ENCODE measurements at regions not wholly inside any gene's neighbourhood (a gene's known extent, or its start where the extent isn't known, plus 50 kb on each side); places are given as distances from the start of the nearest gene placed in this dataset.
A peak's percentile ranks its signal among the peaks of the same experiment; 100 is the strongest.

DNA sequence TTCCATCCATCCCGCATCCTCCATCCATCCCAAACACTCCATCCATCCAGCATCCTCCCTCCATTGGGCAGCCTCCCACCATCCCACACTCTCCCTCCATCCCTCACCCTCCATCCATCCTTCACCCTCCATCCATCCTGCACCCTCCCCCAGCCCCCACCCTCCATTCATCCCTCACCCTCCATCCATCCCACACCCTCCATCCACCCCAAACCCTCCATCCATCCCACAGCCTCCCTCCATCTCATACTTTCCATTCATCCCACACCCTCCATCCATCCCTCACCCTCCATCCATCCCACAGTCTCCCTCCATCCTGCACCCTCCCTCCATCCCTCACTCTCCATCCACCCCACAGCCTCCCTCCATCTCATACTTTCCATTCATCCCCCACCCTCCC, 60.4 kb downstream of the FOXI2 start:
- no peak for DNase-seq

- peak; percentile 32 for DNase-seq
These were observed 61.1 kb downstream of the FOXI2 start for GRCh38 chr10:127798111-127798510.

DNA sequence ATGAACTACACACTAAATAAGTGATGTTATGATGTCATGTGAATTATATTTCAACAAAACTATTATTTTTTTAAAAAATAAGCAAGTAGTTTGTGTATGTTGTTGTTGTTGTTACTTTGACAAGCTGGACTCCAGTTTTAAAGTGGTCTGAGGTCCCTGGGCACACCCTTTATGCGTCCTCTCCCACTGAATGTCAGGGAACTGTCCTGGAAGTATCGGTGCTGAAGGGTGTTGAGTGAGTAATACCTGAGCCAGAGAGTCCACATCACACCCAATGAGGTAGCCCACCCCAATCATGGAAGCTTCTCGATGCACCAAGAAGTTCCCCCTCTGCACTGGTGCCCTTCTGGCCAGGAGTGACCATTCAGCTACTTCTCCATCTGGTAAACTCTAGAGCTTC, 64.3 kb downstream of the FOXI2 start:
- DNase-seq, result no peak

DNA sequence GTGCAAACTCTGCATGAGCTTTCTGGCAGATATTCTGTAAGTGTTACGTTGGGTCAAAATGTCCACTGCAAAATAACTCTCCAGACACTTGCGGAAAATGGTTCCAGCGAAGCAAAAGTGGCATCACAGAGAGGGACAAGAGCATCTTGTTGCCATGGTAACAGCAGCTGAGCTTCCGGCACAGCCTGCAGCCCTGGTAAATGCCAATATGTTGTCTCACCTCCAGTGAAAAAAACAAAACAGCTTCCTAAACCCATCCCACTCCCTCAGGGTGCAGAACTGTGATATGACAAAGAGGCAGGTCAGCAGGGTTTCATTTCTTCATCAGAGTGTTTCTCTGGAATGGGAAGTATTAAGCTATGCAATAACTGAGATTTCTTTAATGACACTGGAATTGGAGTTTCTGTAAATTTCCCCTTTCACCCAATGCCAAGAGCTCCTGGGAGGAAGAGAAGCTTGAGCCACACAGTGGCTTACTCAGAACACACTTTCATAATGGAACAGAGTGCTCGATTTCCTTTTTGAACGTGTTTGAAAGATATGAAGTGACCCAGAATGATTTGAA, 65.6 kb downstream of the FOXI2 start:
- no peak for DNase-seq

- no peak for DNase-seq
These were observed 67.7 kb downstream of the FOXI2 start for GRCh38 chr10:127804696-127805095.

DNA sequence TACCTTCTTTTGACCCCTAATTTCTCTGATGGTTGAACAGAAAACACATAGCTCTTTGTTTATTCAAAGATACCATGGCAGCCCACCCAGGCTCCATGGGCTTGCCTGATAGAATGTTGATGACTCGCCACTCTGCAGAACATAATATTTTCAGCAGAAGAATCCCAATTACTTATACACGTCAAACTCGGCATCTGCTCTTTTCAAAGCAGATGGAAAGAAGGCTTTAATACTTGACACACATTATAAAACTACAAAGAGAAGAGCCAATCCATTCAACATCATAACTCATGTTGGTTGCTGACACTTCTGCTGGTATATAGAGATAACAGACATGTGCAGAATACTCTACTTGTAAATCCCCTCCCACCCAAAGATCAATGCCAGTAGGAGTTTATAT, 69.0 kb downstream of the FOXI2 start:
- DNase-seq, result no peak

- no peak for DNase-seq
These were observed 75.1 kb downstream of the FOXI2 start for GRCh38 chr10:127812041-127812440.

DNA sequence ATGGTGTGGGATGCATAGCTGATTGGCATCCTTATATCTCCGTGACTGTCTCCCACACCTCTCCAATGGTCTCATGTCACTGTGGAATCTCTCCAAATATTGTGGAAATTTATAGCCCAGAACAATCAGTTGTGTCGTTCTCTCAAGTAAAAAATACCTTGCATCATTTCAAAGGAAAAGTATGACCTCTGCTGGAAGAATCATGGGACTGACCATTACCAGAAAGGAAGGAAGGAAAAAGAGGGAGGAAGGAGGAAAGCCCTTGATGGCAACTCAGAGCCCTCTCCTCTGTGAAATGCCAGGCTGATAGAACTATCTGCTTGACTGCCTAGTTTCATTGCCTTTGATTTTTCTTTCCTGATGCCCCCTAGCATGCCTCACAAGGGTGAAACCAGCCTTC, 76.3 kb downstream of the FOXI2 start:
- peak; percentile 28 for DNase-seq

GRCh38 chr10:127815147-127815546, 77.6 kb downstream of the CLRN3 start:
- DNase-seq, result no peak

GRCh38 chr10:127824826-127825225, 67.9 kb downstream of the CLRN3 start:
- DNase-seq, result no peak

- DNase-seq, result no peak
These were observed 66.5 kb downstream of the CLRN3 start for GRCh38 chr10:127826154-127826725.

DNA sequence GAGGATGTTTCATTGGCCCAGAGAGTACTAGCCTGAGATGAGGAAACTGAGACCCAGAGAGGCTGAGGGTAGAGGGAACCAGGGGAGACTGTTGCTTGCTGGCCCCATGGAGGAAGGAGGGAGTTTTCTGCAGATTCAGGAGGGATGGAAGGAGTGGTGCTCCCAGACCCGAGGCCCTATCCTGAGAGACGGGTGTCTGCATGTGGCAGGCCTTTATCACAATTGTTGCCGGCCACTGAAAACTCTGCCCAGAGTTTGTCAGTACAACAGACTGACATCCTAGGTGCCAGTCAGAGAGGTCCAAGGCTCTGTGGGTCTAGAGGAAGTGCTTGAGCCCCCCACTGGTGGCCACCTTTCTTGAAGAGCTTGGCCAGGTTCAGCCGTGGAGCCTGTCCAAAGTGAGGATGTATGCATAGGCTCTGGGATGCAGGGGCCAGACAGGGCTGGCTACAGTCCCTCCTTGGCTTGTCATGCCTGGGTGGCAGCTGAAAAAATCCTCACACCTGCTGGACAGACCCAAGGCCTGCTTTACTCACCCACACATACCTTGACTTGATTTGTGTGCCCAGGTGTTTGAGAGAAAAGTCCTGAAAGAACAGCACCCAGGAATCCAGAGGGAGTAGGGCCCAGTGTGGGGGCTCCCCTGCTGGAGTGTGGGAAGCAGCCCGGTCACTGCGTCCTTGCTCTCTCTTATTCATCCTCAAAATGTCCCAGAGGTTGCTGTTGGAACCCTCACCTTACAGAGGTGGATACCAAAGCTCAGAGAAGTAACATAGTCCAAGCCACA, 65.2 kb downstream of the CLRN3 start:
- no peak for DNase-seq
